ENCODE measurements at regions not wholly inside any gene's neighbourhood (a gene's known extent, or its start where the extent isn't known, plus 50 kb on each side); places are given as distances from the start of the nearest gene placed in this dataset.

GRCh38 chr4:143082701-143083100, 102.0 kb upstream of the USP38 start:
- ChIA-PET POLR2A (no interaction called here), CTCF (interaction anchor here (1.5 kb wide), 1 partner anchor 28 kb away, joined by 3 read pairs; no protein-coding TSS in a partner anchor)
- no peak for TF ChIP-seq CTCF (IDR thresholded peaks at IDR 0.05; ENCODE audit: control extremely low read depth, extremely low read depth, low read depth, missing control alignments)
- no peak for DNase-seq (ENCODE audit: extremely low spot score)

GRCh38 chr4:143083756-143084472, 100.8 kb upstream of the USP38 start:
- no peak for DNase-seq (ENCODE audit: extremely low spot score)

GRCh38 chr4:143084566-143084965, 100.2 kb upstream of the USP38 start:
- POLR2A ChIA-PET: no interaction called here

More at GRCh38 chr4:143083756-143084472, 100.8 kb upstream of the USP38 start:
- ChIA-PET POLR2A (no interaction called here), CTCF (interaction anchor here (1.0 to 1.5 kb wide), 3 partner anchors 23 to 39 kb away, joined by 3 to 4 read pairs (median 3); no protein-coding TSS in a partner anchor)
- no peak for TF ChIP-seq CTCF (IDR thresholded peaks at IDR 0.05; ENCODE audit: control extremely low read depth, extremely low read depth, low read depth, missing control alignments)

GRCh38 chr4:143085224-143085623, 99.5 kb upstream of the USP38 start:
- CTCF ChIA-PET: no interaction called here
- POLR2A ChIA-PET: no interaction called here
- no peak for TF ChIP-seq CTCF (IDR thresholded peaks at IDR 0.05; ENCODE audit: control extremely low read depth, extremely low read depth, low read depth, missing control alignments)
- no peak for DNase-seq (ENCODE audit: extremely low spot score)

More at GRCh38 chr4:143084566-143084965, 100.2 kb upstream of the USP38 start:
- CTCF ChIA-PET: interaction anchor here (1.3 kb wide), 1 partner anchor 39 kb away, joined by 4 read pairs; no protein-coding TSS in a partner anchor
- DNase-seq (ENCODE audit: extremely low spot score): no peak
- no peak for TF ChIP-seq CTCF (IDR thresholded peaks at IDR 0.05; ENCODE audit: control extremely low read depth, extremely low read depth, low read depth, missing control alignments)

- DNase-seq (ENCODE audit: extremely low spot score): no peak
- no peak for TF ChIP-seq CTCF (IDR thresholded peaks at IDR 0.05; ENCODE audit: control extremely low read depth, extremely low read depth, low read depth, missing control alignments)
- CTCF ChIA-PET: interaction anchor here (1.2 kb wide), 1 partner anchor 14 kb away, joined by 3 read pairs; no protein-coding TSS in a partner anchor
- POLR2A ChIA-PET: no interaction called here
Observed at GRCh38 chr4:143085659-143086058, 99.1 kb upstream of the USP38 start.

- CTCF ChIA-PET: no interaction called here
- POLR2A ChIA-PET: no interaction called here
- TF ChIP-seq CTCF (IDR thresholded peaks at IDR 0.05; ENCODE audit: control extremely low read depth, extremely low read depth, low read depth, missing control alignments): no peak
- no peak for DNase-seq (ENCODE audit: extremely low spot score)
Observed at GRCh38 chr4:143089291-143089690, 95.4 kb upstream of the USP38 start.

Data from GM10248 (cell line).